MCF 10A (cell line): ENCODE measurements at regions not wholly inside any gene's neighbourhood (a gene's known extent, or its start where the extent isn't known, plus 50 kb on each side); places are given as distances from the start of the nearest gene placed in this dataset.

Experiments
- BruUV-seq: library from RNA; stranded (reverse); fragments of 400-500 nt; replicated peaks from 2 replicates; lab custom pipeline; 2021; lab: Mats Ljungman, UMichigan
- CTCF ChIA-PET: fragments of 300-600 bp; sonication (Branson Sonifier 250); formaldehyde crosslinking; extraction: SDS; loops from one replicate; lab custom pipeline; 2021; ENCODE audit warnings: antibody characterized with exemption, inconsistent platforms; lab: Yijun Ruan, JAX
- POLR2A ChIA-PET: fragments of 300-600, 350-650 bp; sonication (Branson Sonifier 250); formaldehyde crosslinking; extraction: SDS; loops from one replicate; lab custom pipeline; 2020; ENCODE audit warnings: antibody characterized with exemption, inconsistent platforms; lab: Yijun Ruan, JAX
- DNase-seq: peaks from one replicate; pipeline ENCODE4 v3.0.0-alpha.2; 2018; ENCODE audit not compliant: unreplicated experiment
- H3K27ac Mint-ChIP-seq: one replicate; pipeline ENCODE4 v1.8.0; 2022; ENCODE audit warnings: mild to moderate bottlenecking, low read depth, mixed read lengths; ENCODE audit not compliant: unreplicated experiment
- H3K27me3 Mint-ChIP-seq: one replicate; pipeline ENCODE4 v1.8.0; 2022; ENCODE audit warnings: mixed read lengths; ENCODE audit not compliant: insufficient read depth, unreplicated experiment
- H3K36me3 Mint-ChIP-seq: one replicate; pipeline ENCODE4 v1.8.0; 2022; ENCODE audit warnings: mild to moderate bottlenecking, moderate library complexity, mixed read lengths; ENCODE audit not compliant: insufficient read depth, unreplicated experiment
- H3K4me1 Mint-ChIP-seq: one replicate; pipeline ENCODE4 v1.8.0; 2022; ENCODE audit warnings: mixed read lengths; ENCODE audit not compliant: insufficient read depth, unreplicated experiment
- H3K4me3 Mint-ChIP-seq: one replicate; pipeline ENCODE4 v1.8.0; 2022; ENCODE audit warnings: mild to moderate bottlenecking, moderate library complexity, mixed read lengths; ENCODE audit not compliant: unreplicated experiment
- H3K9me3 Mint-ChIP-seq: one replicate; pipeline ENCODE4 v1.8.0; 2022; ENCODE audit warnings: mixed read lengths; ENCODE audit not compliant: unreplicated experiment
- CTCF ChIP-seq: fragments of 200-600 bp; IDR thresholded peaks from one replicate; pipeline ENCODE4 v1.8.0; 2022; ENCODE audit warnings: antibody characterized with exemption, mild to moderate bottlenecking; ENCODE audit not compliant: unreplicated experiment
- intact Hi-C: fragments of 100-400 bp; cut with micrococcal nuclease; formaldehyde crosslinking; loops from 2 replicates; pipeline ENCODE4 v1.14.1; 2022

DNA sequence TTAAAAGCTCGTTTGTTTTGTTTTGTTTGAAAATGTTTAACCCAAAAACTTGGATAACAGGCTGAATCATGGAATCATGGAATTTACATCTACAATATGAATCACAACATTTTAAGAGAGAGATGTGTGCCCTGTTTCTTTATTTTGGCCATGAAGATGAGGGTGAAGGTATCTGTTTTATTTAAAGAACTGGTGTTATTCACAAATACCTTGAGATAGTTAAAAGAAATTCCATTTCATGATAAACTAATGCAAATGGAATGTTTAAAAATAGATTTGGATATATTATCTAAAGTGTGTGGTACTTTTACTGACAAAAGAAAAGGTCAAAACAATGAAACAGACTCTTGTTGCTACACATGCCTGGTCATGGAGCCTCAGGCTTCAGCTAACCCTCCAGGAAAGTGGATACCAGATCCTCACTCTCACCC lies 486.0 kb upstream of the CFAP20DC start:
- Mint-ChIP-seq H3K4me1 (peaks cover 19% of the 10 kb centered on the region), H3K9me3 (no peaks in the 10 kb centered on the region), H3K4me3 (no peak overlapping the region), H3K36me3 (peaks cover 6% of the 10 kb centered on the region), H3K27me3 (no peaks in the 10 kb centered on the region), H3K27ac (no peak overlapping the region)
- no peak for TF ChIP-seq CTCF
- ChIA-PET POLR2A (no interaction called here), CTCF (interaction anchor here (1.0 to 1.2 kb wide), 2 partner anchors 237 to 275 kb away, joined by 3 read pairs; no protein-coding TSS in a partner anchor)
- DNase-seq, result no peak
- intact Hi-C loops, result no loop called here
- BruUV-seq, result no TSS peak

DNA sequence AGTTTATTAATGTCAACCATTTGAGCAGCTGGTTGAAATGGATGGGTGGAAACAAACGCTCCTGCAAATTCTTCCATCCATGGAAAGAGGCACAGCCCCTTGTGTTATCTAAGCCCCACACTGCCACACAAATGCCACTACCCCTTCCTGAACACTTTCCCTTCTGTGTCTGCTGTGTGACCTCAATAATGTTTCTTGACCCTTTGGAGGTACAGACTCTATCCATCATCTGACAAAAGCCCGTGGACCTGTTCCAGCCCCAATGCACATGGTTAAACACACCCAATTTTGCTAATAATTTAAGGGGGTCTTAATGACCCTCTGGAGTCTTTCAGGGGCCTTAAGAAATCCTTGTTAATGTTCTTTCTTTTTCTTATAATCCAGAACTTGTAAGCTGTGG lies 482.2 kb upstream of the CFAP20DC start:
- BruUV-seq, result no TSS peak
- Mint-ChIP-seq H3K4me1 (peaks cover 7% of the 10 kb centered on the region), H3K27ac (no peak overlapping the region), H3K9me3 (no peaks in the 10 kb centered on the region), H3K27me3 (no peaks in the 10 kb centered on the region), H3K36me3 (no peaks in the 10 kb centered on the region), H3K4me3 (no peak overlapping the region)
- ChIA-PET POLR2A (no interaction called here), CTCF (interaction anchor here (0.6 to 1.5 kb wide), 2 partner anchors 15 to 33 kb away, joined by 3 read pairs; no protein-coding TSS in a partner anchor)
- no peak for DNase-seq
- intact Hi-C loops, result no loop called here
- no peak for TF ChIP-seq CTCF

GRCh38 chr3:59531066-59531745 lies 481.4 kb upstream of the CFAP20DC start:
- ChIA-PET POLR2A (interaction anchor here (0.6 kb wide), 1 partner anchor 25 kb away, joined by 4 read pairs; no protein-coding TSS in a partner anchor), CTCF (interaction anchor here (0.6 to 1.5 kb wide), 3 partner anchors 9 to 34 kb away, joined by 3 read pairs; no protein-coding TSS in a partner anchor)
- no peak for TF ChIP-seq CTCF
- Mint-ChIP-seq H3K9me3 (peaks cover 3% of the 10 kb centered on the region), H3K36me3 (no peaks in the 10 kb centered on the region), H3K27me3 (no peaks in the 10 kb centered on the region), H3K4me3 (no peak overlapping the region), H3K4me1 (peaks cover 6% of the 10 kb centered on the region), H3K27ac (no peak overlapping the region)
- no peak for DNase-seq
- BruUV-seq, result no TSS peak
- intact Hi-C loops, result no loop called here

- H3K9me3 Mint-ChIP-seq, result peaks cover 7% of the 10 kb centered on the region
- no peaks in the 10 kb centered on the region for H3K4me1 Mint-ChIP-seq
- no peak for TF ChIP-seq CTCF
- CTCF ChIA-PET, result interaction anchor here (0.5 kb wide), 1 partner anchor 331 kb away, joined by 3 read pairs; no protein-coding TSS in a partner anchor
- POLR2A ChIA-PET, result no interaction called here
- no peak for DNase-seq
- no peak overlapping the region for H3K4me3 Mint-ChIP-seq
- no peaks in the 10 kb centered on the region for H3K36me3 Mint-ChIP-seq
- intact Hi-C loops, result no loop called here
- no TSS peak for BruUV-seq
- H3K27ac Mint-ChIP-seq, result no peak overlapping the region
- H3K27me3 Mint-ChIP-seq, result no peaks in the 10 kb centered on the region
These were observed 478.4 kb upstream of the CFAP20DC start for GRCh38 chr3:59528251-59528650.
